Ectodermal cell (in vitro differentiated cells): ENCODE measurements at regions not wholly inside any gene's neighbourhood (a gene's known extent, or its start where the extent isn't known, plus 50 kb on each side); places are given as distances from the start of the nearest gene placed in this dataset.

Source experiments
- H3K27ac ChIP-seq: 2 replicates; pipeline ENCODE4 v1.7.0; 2013; ENCODE audit warnings: mild to moderate bottlenecking, low read depth, low read length; ENCODE audit not compliant: insufficient read depth, poor library complexity, severe bottlenecking
- H3K27me3 ChIP-seq: 2 replicates; pipeline ENCODE4 v1.7.0; 2013; ENCODE audit warnings: mild to moderate bottlenecking, low read length; ENCODE audit not compliant: insufficient read depth, control insufficient read depth, poor library complexity, severe bottlenecking
- H3K36me3 ChIP-seq: one replicate; pipeline ENCODE4 v1.7.0; 2013; ENCODE audit warnings: low read length; ENCODE audit not compliant: control insufficient read depth, insufficient read depth
- H3K4me1 ChIP-seq: one replicate; pipeline ENCODE4 v1.7.0; 2013; ENCODE audit warnings: low read length; ENCODE audit not compliant: control insufficient read depth, insufficient read depth
- H3K4me3 ChIP-seq: 2 replicates; pipeline ENCODE4 v1.7.0; 2013; ENCODE audit warnings: low read depth, low read length, control low read depth; ENCODE audit not compliant: insufficient read depth
- H3K9me3 ChIP-seq: 2 replicates; pipeline ENCODE4 v1.7.0; 2013; ENCODE audit warnings: mild to moderate bottlenecking, low read length, moderate library complexity; ENCODE audit not compliant: control insufficient read depth
- WGBS, 2 experiments: methylation state at CpG; one replicate each; pipeline ENCODE4 v1.1.7; 2013; ENCODE audit warnings: missing lambda C conversion rate in 2 of 2; 5-methylcytosine and 5-hydroxymethylcytosine counted together

DNA sequence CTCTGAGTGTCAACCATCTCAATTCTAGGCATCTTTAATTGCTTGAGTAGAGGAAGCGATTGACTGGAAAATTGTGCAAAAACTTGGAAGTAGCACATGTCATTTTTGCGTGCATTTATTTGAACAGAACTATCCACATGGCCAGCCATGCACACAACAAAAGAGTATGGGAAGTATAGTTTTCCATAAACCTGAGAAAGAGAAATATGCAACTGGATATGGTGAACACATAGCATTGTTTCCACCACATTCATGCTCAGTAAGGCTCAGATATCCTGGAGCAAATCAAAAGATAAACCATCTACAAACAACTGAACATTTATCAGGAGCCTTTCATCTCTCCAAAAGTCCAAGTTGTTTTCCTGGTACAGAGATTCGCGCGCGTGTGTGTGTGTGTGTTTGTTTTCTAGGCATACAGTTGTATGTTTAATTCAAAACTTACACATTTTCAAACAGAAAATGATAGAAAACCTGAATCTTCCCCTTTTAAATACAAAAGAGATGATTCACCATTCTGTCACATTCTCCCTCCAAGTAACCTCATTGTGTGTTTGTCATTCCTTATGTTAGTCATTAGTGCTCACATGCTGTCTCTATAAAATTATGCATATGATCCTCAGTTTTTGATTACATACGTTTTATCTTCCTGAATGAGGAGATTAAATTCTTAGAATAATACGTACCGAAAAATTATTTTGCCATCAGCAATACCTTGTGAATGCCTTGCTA is 780.4 kb upstream of the NRXN1 start:
- H3K27me3 ChIP-seq = no peaks in the 10 kb centered on the region
- H3K27ac ChIP-seq = no peak overlapping the region
- H3K4me1 ChIP-seq = no peaks in the 10 kb centered on the region
- H3K4me3 ChIP-seq = no peak overlapping the region
- H3K36me3 ChIP-seq = no peaks in the 10 kb centered on the region
- H3K9me3 ChIP-seq = no peaks in the 10 kb centered on the region
- WGBS, 2 experiments = 90 to 98% methylated on average over 2 of the region's 9 CpGs

DNA sequence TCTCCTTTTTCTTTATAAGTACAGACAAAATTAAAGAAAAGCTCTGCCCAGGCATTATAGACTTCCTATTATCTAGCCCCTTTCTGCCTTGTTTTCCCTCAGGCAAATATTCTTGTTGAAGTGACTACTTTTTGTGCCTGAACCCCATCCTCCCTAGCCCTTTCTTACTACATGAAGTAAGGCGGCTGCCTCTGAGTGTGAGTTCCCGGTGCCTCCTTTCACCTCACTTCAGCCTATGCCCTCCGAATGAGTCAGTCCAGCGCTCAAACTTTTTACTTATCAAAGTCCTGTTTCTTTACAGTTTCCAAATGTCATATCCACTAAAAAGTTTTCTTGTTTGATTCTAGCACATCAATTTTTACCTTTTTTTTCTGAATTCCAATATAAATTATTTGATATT is 778.3 kb upstream of the NRXN1 start:
- H3K4me1 ChIP-seq = no peaks in the 10 kb centered on the region
- 83 to 88% methylated on average over 4 of the region's 4 CpGs for WGBS, 2 experiments
- H3K4me3 ChIP-seq = no peak overlapping the region
- H3K27me3 ChIP-seq = no peaks in the 10 kb centered on the region
- no peak overlapping the region for H3K27ac ChIP-seq
- H3K9me3 ChIP-seq = no peaks in the 10 kb centered on the region
- H3K36me3 ChIP-seq = no peaks in the 10 kb centered on the region

DNA sequence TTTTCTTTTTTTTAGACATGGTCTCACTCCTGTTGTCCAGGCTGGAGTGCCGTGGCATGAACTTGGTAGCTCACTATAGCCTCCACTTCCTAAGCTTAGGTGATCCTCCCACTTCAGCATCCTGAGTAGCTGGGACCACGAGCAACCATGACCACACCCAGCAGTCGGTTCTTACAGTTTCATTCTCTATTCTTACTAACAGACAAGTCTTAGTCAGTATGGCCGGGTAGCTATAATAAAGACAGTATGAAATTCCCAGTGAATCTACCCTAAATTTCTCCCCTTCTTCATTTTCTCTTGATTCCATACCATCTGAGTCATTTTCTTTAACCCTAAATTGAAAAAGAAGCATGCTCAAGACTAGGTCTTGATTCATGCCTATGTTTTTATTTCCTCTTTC is 775.3 kb upstream of the NRXN1 start:
- 94% methylated on average over 4 of the region's 4 CpGs for WGBS, 2 experiments
- no peaks in the 10 kb centered on the region for H3K36me3 ChIP-seq

GRCh38 chr2:51795248-51795888 is 763.4 kb upstream of the NRXN1 start:
- H3K9me3 ChIP-seq = no peaks in the 10 kb centered on the region
- 73% methylated on average over 6 of the region's 6 CpGs for WGBS, 2 experiments
- H3K4me1 ChIP-seq = no peaks in the 10 kb centered on the region
- H3K27me3 ChIP-seq = no peaks in the 10 kb centered on the region
- peak overlapping the region; percentile 38 for H3K27ac ChIP-seq
- no peak overlapping the region for H3K4me3 ChIP-seq
- H3K36me3 ChIP-seq = no peaks in the 10 kb centered on the region

More for the DNA sequence above, 775.3 kb upstream of the NRXN1 start:
- Histone ChIP-seq H3K27me3 (no peaks in the 10 kb centered on the region), H3K27ac (no peak overlapping the region), H3K4me1 (no peaks in the 10 kb centered on the region), H3K4me3 (no peak overlapping the region), H3K9me3 (no peaks in the 10 kb centered on the region)

- Histone ChIP-seq H3K9me3 (no peaks in the 10 kb centered on the region), H3K27me3 (no peaks in the 10 kb centered on the region), H3K36me3 (no peaks in the 10 kb centered on the region), H3K27ac (no peak overlapping the region), H3K4me3 (no peak overlapping the region), H3K4me1 (no peaks in the 10 kb centered on the region)
- 89 to 95% methylated on average over 3 of the region's 3 CpGs for WGBS, 2 experiments
Observed at GRCh38 chr2:51791496-51791895, 759.6 kb upstream of the NRXN1 start.

DNA sequence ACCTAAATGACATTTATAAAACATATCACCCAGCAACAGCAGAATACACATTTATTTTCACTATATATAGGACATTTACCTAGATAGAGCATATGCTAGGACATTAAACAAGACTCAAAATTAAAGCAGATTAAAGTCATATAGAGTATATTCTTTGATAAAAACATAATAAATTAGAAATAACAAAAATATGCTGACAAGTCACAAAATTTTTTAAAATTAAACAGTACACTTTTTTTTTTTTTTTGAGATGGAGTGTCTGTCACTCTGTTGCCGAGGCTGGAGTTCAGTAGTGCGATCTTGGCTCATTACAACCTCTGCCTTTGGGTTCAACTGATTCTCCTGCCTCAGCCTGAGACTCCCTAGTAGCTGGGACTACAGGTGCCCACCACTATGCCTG is 758.9 kb upstream of the NRXN1 start:
- Histone ChIP-seq H3K27ac (no peak overlapping the region), H3K27me3 (no peaks in the 10 kb centered on the region), H3K36me3 (no peaks in the 10 kb centered on the region), H3K4me3 (no peak overlapping the region), H3K9me3 (no peaks in the 10 kb centered on the region), H3K4me1 (no peaks in the 10 kb centered on the region)
- WGBS, 2 experiments = 97 to 100% methylated on average over 2 of the region's 2 CpGs

GRCh38 chr2:51789918-51790317 is 758.0 kb upstream of the NRXN1 start:
- Histone ChIP-seq H3K36me3 (no peaks in the 10 kb centered on the region), H3K4me1 (no peaks in the 10 kb centered on the region), H3K4me3 (no peak overlapping the region), H3K27ac (no peak overlapping the region), H3K9me3 (no peaks in the 10 kb centered on the region), H3K27me3 (no peaks in the 10 kb centered on the region)
- 91 to 98% methylated on average over 2 of the region's 2 CpGs for WGBS, 2 experiments

DNA sequence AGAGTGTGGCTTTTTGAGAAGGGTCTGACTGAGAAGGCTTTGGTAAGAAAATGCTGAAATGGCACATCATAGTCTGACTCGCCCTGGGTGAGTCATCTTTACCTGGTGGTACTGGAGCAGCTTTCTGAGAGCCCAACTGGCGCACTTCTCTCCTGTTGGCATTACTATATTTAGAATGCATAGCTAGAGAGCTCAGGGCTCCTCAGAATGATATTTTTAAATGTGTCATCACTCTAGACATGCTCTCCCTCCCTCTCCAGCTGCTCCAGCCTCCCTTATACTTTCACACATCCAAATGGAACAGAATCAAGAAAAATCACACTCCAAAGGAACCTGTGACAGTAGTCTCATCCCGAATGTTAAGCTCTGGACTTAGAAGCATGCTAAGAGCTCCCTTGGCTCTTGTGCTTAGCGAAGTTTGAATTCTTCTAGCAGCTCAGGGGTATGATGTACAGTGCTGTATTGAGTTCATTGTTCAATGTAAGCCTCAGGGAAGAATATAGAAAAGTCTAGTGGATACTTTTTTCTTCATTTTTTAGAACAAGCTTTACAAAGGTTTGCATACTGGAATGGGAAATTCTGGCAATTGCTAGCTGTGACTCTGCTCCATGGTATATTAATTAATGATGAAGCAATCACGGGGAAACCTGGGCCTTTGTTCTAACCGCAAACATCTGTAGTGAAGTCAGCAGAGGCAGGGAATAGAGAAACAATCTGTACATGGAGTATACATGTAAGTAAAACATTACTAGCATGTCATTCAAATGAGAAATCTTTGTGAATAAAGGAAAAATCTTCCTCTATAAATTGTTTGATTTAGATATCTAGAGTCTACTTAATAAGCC is 751.2 kb upstream of the NRXN1 start:
- H3K36me3 ChIP-seq = no peaks in the 10 kb centered on the region
- no peaks in the 10 kb centered on the region for H3K9me3 ChIP-seq
- H3K27me3 ChIP-seq = no peaks in the 10 kb centered on the region
- no peaks in the 10 kb centered on the region for H3K4me1 ChIP-seq
- no peak overlapping the region for H3K27ac ChIP-seq
- no peak overlapping the region for H3K4me3 ChIP-seq
- WGBS, 2 experiments = 92 to 96% methylated on average over 6 of the region's 6 CpGs

DNA sequence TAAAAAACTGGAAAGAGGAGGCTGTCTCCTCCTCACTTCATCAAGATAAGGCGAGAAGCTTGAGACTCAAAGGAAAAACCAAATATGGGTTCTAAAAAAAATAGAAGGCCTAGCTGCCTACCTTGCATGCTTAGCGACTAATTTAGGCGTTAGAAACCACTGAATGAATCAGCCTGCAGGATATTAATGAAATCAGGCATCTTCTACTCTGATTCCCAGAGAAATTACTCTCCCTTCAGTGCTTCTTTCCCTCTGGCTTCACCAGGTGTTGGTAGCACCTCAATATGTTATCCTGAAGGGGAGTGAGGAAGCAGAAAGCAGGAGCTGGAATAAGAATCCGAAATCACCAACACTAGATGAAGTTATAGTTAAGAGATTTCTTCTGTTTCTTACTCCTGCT is 749.8 kb upstream of the NRXN1 start:
- H3K36me3 ChIP-seq = no peaks in the 10 kb centered on the region
- no peaks in the 10 kb centered on the region for H3K4me1 ChIP-seq
- no peak overlapping the region for H3K27ac ChIP-seq
- no peaks in the 10 kb centered on the region for H3K27me3 ChIP-seq
- H3K9me3 ChIP-seq = no peaks in the 10 kb centered on the region
- H3K4me3 ChIP-seq = no peak overlapping the region
- WGBS, 2 experiments = 96 to 98% methylated on average over 3 to 4 of the region's 4 CpGs

- H3K4me3 ChIP-seq = no peak overlapping the region
- no peaks in the 10 kb centered on the region for H3K36me3 ChIP-seq
- no peaks in the 10 kb centered on the region for H3K4me1 ChIP-seq
- no peaks in the 10 kb centered on the region for H3K27me3 ChIP-seq
- H3K27ac ChIP-seq = no peak overlapping the region
- WGBS, 2 experiments = 96 to 97% methylated on average over 26 of the region's 26 CpGs
- H3K9me3 ChIP-seq = no peaks in the 10 kb centered on the region
Observed at GRCh38 chr2:51780353-51780752, 748.4 kb upstream of the NRXN1 start.
